Liver (tissue), 3 donors: ENCODE measurements at regions not wholly inside any gene's neighbourhood (a gene's known extent, or its start where the extent isn't known, plus 50 kb on each side); places are given as distances from the start of the nearest gene placed in this dataset.

Experiments used
- FOXA1 ChIP-seq: IDR thresholded peaks from 2 replicates; pipeline ENCODE4 v1.6.1; 2016; ENCODE audit warnings: antibody characterized with exemption
- GABPA ChIP-seq, 2 donors: IDR thresholded peaks in 1 of 2; conservative IDR thresholded peaks in 1 of 2; 2 replicates each; pipeline ENCODE4 v1.6.1; 2016; ENCODE audit warnings: antibody characterized with exemption in 2 of 2, mild to moderate bottlenecking in 1 of 2, moderate library complexity in 1 of 2
- JUND ChIP-seq, 2 donors: IDR thresholded peaks; 2 replicates each; pipeline ENCODE4 v1.6.1; 2016; ENCODE audit warnings: antibody characterized with exemption in 2 of 2
- RAD21 ChIP-seq, 2 donors: IDR thresholded peaks; 2 replicates each; pipeline ENCODE4 v1.6.1; 2016; ENCODE audit warnings: antibody characterized with exemption in 2 of 2, mild to moderate bottlenecking in 2 of 2
- SP1 ChIP-seq: IDR thresholded peaks from 2 replicates; pipeline ENCODE4 v1.6.1; 2018; ENCODE audit warnings: antibody characterized with exemption, mild to moderate bottlenecking
- TAF1 ChIP-seq: conservative IDR thresholded peaks from 2 replicates; pipeline ENCODE4 v1.6.1; 2016; ENCODE audit warnings: antibody characterized with exemption, mild to moderate bottlenecking
- YY1 ChIP-seq: IDR thresholded peaks from 2 replicates; pipeline ENCODE4 v1.6.1; 2016; ENCODE audit warnings: antibody characterized with exemption, mild to moderate bottlenecking
- TF ChIP-seq, protein P1 (sequence below): fragments of 150-350 bp; IDR thresholded peaks from 2 replicates; pipeline ENCODE4 v1.5.1; 2017; ENCODE audit warnings: improper control_type of control experiment, low read depth, low read length; ENCODE audit not compliant: missing input control
- TF ChIP-seq, protein P2 (sequence below): IDR thresholded peaks from 2 replicates; pipeline ENCODE4 v1.6.1; 2016; ENCODE audit warnings: antibody characterized with exemption, mild to moderate bottlenecking
- TF ChIP-seq, protein P3 (sequence below): IDR thresholded peaks from 2 replicates; pipeline ENCODE4 v1.6.1; 2016; ENCODE audit warnings: antibody characterized with exemption
- donor health status: healthy.
- donor health status: healthy.

DNA sequence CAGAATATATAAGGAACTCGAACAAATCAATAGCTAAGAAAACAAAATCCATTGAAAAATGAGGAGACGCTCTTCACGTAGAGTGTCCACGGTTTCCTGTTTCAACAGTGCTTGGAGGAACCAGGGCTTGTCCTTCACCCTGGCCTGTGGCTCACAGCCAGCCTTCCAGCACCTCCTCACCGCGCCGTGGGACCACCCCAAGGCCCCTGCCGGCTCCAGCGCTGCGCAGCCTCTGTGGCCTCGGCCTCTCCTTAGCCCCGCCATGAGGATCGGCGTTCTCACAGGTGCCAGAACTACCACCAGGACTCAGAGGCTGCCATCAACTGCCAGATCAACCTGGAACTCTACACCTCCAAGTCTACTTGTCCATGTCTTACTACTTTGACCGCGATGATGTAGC lies 52.5 kb upstream of the CTSO start:
- TF ChIP-seq, protein P1, sequence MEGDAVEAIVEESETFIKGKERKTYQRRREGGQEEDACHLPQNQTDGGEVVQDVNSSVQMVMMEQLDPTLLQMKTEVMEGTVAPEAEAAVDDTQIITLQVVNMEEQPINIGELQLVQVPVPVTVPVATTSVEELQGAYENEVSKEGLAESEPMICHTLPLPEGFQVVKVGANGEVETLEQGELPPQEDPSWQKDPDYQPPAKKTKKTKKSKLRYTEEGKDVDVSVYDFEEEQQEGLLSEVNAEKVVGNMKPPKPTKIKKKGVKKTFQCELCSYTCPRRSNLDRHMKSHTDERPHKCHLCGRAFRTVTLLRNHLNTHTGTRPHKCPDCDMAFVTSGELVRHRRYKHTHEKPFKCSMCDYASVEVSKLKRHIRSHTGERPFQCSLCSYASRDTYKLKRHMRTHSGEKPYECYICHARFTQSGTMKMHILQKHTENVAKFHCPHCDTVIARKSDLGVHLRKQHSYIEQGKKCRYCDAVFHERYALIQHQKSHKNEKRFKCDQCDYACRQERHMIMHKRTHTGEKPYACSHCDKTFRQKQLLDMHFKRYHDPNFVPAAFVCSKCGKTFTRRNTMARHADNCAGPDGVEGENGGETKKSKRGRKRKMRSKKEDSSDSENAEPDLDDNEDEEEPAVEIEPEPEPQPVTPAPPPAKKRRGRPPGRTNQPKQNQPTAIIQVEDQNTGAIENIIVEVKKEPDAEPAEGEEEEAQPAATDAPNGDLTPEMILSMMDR, result no peak
- TF ChIP-seq, protein P2, sequence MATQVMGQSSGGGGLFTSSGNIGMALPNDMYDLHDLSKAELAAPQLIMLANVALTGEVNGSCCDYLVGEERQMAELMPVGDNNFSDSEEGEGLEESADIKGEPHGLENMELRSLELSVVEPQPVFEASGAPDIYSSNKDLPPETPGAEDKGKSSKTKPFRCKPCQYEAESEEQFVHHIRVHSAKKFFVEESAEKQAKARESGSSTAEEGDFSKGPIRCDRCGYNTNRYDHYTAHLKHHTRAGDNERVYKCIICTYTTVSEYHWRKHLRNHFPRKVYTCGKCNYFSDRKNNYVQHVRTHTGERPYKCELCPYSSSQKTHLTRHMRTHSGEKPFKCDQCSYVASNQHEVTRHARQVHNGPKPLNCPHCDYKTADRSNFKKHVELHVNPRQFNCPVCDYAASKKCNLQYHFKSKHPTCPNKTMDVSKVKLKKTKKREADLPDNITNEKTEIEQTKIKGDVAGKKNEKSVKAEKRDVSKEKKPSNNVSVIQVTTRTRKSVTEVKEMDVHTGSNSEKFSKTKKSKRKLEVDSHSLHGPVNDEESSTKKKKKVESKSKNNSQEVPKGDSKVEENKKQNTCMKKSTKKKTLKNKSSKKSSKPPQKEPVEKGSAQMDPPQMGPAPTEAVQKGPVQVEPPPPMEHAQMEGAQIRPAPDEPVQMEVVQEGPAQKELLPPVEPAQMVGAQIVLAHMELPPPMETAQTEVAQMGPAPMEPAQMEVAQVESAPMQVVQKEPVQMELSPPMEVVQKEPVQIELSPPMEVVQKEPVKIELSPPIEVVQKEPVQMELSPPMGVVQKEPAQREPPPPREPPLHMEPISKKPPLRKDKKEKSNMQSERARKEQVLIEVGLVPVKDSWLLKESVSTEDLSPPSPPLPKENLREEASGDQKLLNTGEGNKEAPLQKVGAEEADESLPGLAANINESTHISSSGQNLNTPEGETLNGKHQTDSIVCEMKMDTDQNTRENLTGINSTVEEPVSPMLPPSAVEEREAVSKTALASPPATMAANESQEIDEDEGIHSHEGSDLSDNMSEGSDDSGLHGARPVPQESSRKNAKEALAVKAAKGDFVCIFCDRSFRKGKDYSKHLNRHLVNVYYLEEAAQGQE, result no peak
- TF ChIP-seq TAF1 (no peak), FOXA1 (no peak), RAD21 (IDR thresholded peaks at IDR 0.05) (no peak), SP1 (no peak), JUND (IDR thresholded peaks at IDR 0.05) (no peak), YY1 (no peak), GABPA (IDR thresholded peaks at IDR 0.05 in 1 of 2, conservative IDR thresholded peaks at IDR 0.05 in 1 of 2) (no peak)
- TF ChIP-seq, protein P3, sequence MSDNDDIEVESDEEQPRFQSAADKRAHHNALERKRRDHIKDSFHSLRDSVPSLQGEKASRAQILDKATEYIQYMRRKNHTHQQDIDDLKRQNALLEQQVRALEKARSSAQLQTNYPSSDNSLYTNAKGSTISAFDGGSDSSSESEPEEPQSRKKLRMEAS, result no peak
